Panc1 (cell line): ENCODE measurements at regions not wholly inside any gene's neighbourhood (a gene's known extent, or its start where the extent isn't known, plus 50 kb on each side); places are given as distances from the start of the nearest gene placed in this dataset.
A peak's percentile ranks its signal among the peaks of the same experiment; 100 is the strongest.

ENCODE experiments used
- ATAC-seq: fragments of 200-7000 bp; cut with Tn5 transposase; 2 replicates; pipeline ENCODE4 v1.9.1; 2020; ENCODE audit warnings: mild to moderate bottlenecking, moderate library complexity
- BruUV-seq: library from RNA; stranded (reverse); fragments of 400-500 nt; replicated peaks from 2 replicates; lab custom pipeline; 2021; lab: Mats Ljungman, UMichigan
- CTCF ChIA-PET: fragments of 300-600 bp; sonication (Branson Sonifier 250); formaldehyde crosslinking; loops from one replicate; lab custom pipeline; 2022; ENCODE audit warnings: antibody characterized with exemption; lab: Charles Lee
- POLR2A ChIA-PET: fragments of 300-600 bp; sonication (Branson Sonifier 250); formaldehyde crosslinking; loops from one replicate; lab custom pipeline; 2022; ENCODE audit warnings: antibody characterized with exemption; lab: Charles Lee
- DNase-seq: peaks from one replicate; pipeline ENCODE4 v3.0.0-alpha.2; 2010; ENCODE audit warnings: low read depth, low spot score
- H3K27ac ChIP-seq: 2 replicates; pipeline ENCODE4 v1.5.1; 2011; ENCODE audit warnings: mild to moderate bottlenecking, low read length, inconsistent platforms
- H3K27me3 ChIP-seq: fragments of 200-500 bp; sonication (Bioruptor generic); 2 replicates; pipeline ENCODE4 v1.6.0; 2014; ENCODE audit warnings: low read length, inconsistent platforms; ENCODE audit not compliant: control insufficient read depth, insufficient read depth
- H3K36me3 ChIP-seq: fragments of 200-500 bp; sonication (Bioruptor generic); 2 replicates; pipeline ENCODE4 v1.5.1; 2014; ENCODE audit warnings: inconsistent platforms, mild to moderate bottlenecking, low read length, moderate library complexity; ENCODE audit not compliant: control insufficient read depth, insufficient read depth
- H3K4me1 ChIP-seq: 2 replicates; pipeline ENCODE4 v1.5.1; 2011; ENCODE audit warnings: inconsistent platforms, mild to moderate bottlenecking, low read length, moderate library complexity; ENCODE audit not compliant: control insufficient read depth, insufficient read depth
- H3K4me3 ChIP-seq, 2 experiments: 2 replicates each; pipeline ENCODE4 v1.5.1; 2011 to 2012; ENCODE audit warnings: low read depth in 2 of 2, low read length in 2 of 2, mild to moderate bottlenecking in 2 of 2, inconsistent platforms in 1 of 2, moderate library complexity in 1 of 2
- H3K9me3 ChIP-seq: fragments of 200-500 bp; sonication (Bioruptor generic); 2 replicates; pipeline ENCODE4 v1.5.1; 2014; ENCODE audit warnings: low read depth, mild to moderate bottlenecking, inconsistent platforms, low read length, moderate library complexity; ENCODE audit not compliant: control insufficient read depth, insufficient read depth
- POLR2AphosphoS5 ChIP-seq: IDR thresholded peaks from 2 replicates; pipeline ENCODE4 v1.6.1; 2012; ENCODE audit warnings: mild to moderate bottlenecking, low read depth, low read length, moderate library complexity
- SIN3A ChIP-seq: IDR thresholded peaks from 2 replicates; pipeline ENCODE4 v1.6.1; 2012; ENCODE audit warnings: low read depth, mild to moderate bottlenecking, low read length, moderate library complexity, borderline replicate concordance; ENCODE audit not compliant: insufficient read depth
- TCF7L2 ChIP-seq: IDR thresholded peaks from 2 replicates; pipeline ENCODE4 v1.6.1; 2011; ENCODE audit warnings: mild to moderate bottlenecking, low read depth, low read length, inconsistent platforms
- in situ Hi-C: cut with HindIII; loops from 2 replicates; pipeline ENCODE4 v1.10.0; 2016; ENCODE audit warnings: low sequenced_read_pairs, low pct_unique_long_range_greater_than_20kb
- intact Hi-C: fragments of 100-400 bp; cut with micrococcal nuclease; formaldehyde crosslinking; loops from one replicate; pipeline ENCODE4 v1.10.0; 2022; ENCODE audit not compliant: unreplicated experiment
- TF ChIP-seq, protein P1 (sequence below): fragments of 450-650 bp; IDR thresholded peaks from 2 replicates; pipeline ENCODE4 v1.5.1; 2017; ENCODE audit warnings: mild to moderate bottlenecking
- TF ChIP-seq, protein P2 (sequence below), 2 experiments: IDR thresholded peaks; 2 replicates each; pipeline ENCODE4 v1.6.1; 2011 to 2012; ENCODE audit warnings: low read depth in 2 of 2, control low read depth in 1 of 2, low read length in 1 of 2, mild to moderate bottlenecking in 1 of 2, moderate library complexity in 1 of 2; ENCODE audit not compliant: insufficient read depth in 1 of 2

DNA sequence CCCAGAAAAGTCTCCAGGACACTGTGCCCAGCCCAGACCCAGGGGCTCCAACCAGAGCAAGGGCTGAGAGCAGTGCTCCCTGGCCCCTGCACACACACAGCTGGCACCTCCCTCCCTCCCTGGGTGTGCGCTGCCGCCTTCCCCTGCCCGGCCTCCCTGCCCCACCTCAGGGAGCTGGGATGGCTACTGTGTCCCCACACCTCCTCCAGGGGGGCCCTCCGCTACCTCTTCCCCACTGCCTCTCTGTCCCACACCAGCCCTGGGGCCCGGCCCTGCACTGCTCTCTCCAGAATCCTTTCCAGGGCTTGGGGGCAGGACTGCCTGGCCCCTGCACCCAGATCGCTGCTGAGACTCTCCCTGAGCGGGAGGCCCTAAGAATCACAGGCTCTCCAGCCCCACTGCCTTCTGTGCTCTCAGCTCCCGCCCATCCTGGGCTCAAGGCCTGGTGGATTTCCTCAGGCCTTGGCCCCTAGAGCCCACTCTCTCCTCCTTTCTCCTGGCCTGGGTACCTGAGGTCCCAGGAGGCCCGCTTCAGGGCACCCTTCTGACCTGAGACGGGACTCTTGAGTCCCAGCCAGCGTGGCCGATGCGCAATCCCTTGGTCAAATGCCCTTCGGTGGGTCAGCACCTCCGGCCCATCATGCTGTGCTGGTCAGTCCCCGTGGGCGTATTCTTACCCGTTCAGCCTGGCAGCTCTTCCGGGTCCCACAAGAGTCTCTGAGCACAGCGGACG is 276.8 kb upstream of the HDAC4 start:
- no TSS peak for BruUV-seq
- intact Hi-C loops (no loop called here), in situ Hi-C loops (no loop called here)
- Histone ChIP-seq H3K4me3 (no peak overlapping the region), H3K27me3 (peaks cover 19% of the 10 kb centered on the region), H3K4me1 (no peaks in the 10 kb centered on the region), H3K9me3 (no peaks in the 10 kb centered on the region), H3K27ac (no peak overlapping the region), H3K36me3 (no peaks in the 10 kb centered on the region)
- ATAC-seq: no peak; the same call in 1 of the 2 replicates
- POLR2A ChIA-PET: no interaction called here
- no peak for DNase-seq
- TF ChIP-seq, protein P1, sequence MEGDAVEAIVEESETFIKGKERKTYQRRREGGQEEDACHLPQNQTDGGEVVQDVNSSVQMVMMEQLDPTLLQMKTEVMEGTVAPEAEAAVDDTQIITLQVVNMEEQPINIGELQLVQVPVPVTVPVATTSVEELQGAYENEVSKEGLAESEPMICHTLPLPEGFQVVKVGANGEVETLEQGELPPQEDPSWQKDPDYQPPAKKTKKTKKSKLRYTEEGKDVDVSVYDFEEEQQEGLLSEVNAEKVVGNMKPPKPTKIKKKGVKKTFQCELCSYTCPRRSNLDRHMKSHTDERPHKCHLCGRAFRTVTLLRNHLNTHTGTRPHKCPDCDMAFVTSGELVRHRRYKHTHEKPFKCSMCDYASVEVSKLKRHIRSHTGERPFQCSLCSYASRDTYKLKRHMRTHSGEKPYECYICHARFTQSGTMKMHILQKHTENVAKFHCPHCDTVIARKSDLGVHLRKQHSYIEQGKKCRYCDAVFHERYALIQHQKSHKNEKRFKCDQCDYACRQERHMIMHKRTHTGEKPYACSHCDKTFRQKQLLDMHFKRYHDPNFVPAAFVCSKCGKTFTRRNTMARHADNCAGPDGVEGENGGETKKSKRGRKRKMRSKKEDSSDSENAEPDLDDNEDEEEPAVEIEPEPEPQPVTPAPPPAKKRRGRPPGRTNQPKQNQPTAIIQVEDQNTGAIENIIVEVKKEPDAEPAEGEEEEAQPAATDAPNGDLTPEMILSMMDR: no peak
- TF ChIP-seq, protein P2, sequence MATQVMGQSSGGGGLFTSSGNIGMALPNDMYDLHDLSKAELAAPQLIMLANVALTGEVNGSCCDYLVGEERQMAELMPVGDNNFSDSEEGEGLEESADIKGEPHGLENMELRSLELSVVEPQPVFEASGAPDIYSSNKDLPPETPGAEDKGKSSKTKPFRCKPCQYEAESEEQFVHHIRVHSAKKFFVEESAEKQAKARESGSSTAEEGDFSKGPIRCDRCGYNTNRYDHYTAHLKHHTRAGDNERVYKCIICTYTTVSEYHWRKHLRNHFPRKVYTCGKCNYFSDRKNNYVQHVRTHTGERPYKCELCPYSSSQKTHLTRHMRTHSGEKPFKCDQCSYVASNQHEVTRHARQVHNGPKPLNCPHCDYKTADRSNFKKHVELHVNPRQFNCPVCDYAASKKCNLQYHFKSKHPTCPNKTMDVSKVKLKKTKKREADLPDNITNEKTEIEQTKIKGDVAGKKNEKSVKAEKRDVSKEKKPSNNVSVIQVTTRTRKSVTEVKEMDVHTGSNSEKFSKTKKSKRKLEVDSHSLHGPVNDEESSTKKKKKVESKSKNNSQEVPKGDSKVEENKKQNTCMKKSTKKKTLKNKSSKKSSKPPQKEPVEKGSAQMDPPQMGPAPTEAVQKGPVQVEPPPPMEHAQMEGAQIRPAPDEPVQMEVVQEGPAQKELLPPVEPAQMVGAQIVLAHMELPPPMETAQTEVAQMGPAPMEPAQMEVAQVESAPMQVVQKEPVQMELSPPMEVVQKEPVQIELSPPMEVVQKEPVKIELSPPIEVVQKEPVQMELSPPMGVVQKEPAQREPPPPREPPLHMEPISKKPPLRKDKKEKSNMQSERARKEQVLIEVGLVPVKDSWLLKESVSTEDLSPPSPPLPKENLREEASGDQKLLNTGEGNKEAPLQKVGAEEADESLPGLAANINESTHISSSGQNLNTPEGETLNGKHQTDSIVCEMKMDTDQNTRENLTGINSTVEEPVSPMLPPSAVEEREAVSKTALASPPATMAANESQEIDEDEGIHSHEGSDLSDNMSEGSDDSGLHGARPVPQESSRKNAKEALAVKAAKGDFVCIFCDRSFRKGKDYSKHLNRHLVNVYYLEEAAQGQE (IDR thresholded peaks at IDR 0.05; ENCODE audit: insufficient read depth in 1 of 2, low read depth in 2 of 2, low read length in 1 of 2): no peak
- TF ChIP-seq TCF7L2 (no peak), SIN3A (no peak), POLR2AphosphoS5 (no peak)
- CTCF ChIA-PET: no interaction called here

DNA sequence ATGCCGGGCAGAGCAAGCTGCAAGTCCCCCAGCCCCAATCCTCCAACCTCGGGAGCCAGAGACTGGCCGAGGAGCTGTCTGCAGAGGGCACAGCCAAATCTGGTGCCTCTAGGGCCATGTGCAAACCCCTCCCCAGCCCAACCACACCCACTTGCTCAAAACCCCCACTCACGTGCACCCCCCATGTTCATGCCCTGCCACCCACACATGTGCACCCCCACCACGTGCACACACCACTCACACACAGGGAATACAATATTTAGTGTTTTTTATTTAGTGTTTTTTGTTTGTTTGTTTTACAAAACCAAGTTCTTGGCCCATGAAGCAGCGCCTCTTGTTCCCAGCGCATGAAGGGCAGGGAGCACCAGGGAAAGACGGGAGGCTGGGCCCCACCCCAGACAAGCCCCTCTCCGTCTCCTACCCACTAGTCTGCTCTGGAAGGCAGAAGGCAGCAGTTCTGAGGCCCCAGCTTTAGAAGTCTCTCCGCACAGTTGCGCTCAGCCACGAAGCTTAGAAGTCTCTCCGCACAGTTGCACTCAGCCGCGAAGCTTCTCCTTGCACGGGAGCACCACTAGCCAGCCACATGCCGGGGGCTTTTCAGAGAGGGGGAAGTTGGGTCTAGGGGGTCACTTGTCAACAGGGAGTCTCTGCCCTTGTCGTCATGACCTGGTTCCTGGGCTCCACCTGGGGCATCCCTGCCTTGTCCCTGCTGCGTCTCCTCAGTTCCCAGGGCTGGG is 276.1 kb upstream of the HDAC4 start:
- no peak overlapping the region for H3K4me3 ChIP-seq
- ATAC-seq: 0 out of 2 replicates have a peak, but pooled peaks have one; percentile 18
- no peaks in the 10 kb centered on the region for H3K4me1 ChIP-seq
- CTCF ChIA-PET: no interaction called here
- in situ Hi-C loops (no loop called here), intact Hi-C loops (no loop called here)
- BruUV-seq: no TSS peak
- H3K27ac ChIP-seq: no peak overlapping the region
- no peaks in the 10 kb centered on the region for H3K36me3 ChIP-seq
- POLR2A ChIA-PET: no interaction called here
- no peak for DNase-seq
- no peaks in the 10 kb centered on the region for H3K9me3 ChIP-seq
- TF ChIP-seq TCF7L2 (no peak), POLR2AphosphoS5 (no peak), SIN3A (no peak)
- TF ChIP-seq, protein P1: no peak
- TF ChIP-seq, protein P2 (IDR thresholded peaks at IDR 0.05; ENCODE audit: insufficient read depth in 1 of 2, low read depth in 2 of 2, low read length in 1 of 2): no peak
- H3K27me3 ChIP-seq: peaks cover 14% of the 10 kb centered on the region
